OCI-LY7 (cell line): ENCODE measurements at regions not wholly inside any gene's neighbourhood (a gene's known extent, or its start where the extent isn't known, plus 50 kb on each side); places are given as distances from the start of the nearest gene placed in this dataset.

Experiments
- BruUV-seq: library from RNA; stranded (reverse); fragments of 400-500 nt; replicated peaks from 2 replicates; lab custom pipeline; 2021; lab: Mats Ljungman, UMichigan
- CTCF ChIA-PET: fragments of 300-600 bp; sonication (Branson Sonifier 250); formaldehyde crosslinking; loops from one replicate; lab custom pipeline; 2022; ENCODE audit warnings: antibody characterized with exemption; ENCODE audit not compliant: unreplicated experiment; lab: Charles Lee
- POLR2A ChIA-PET: fragments of 300-600 bp; sonication (Branson Sonifier 250); formaldehyde crosslinking; loops from one replicate; lab custom pipeline; 2022; ENCODE audit warnings: antibody characterized with exemption; lab: Charles Lee
- DNase-seq: peaks from one replicate; pipeline ENCODE4 v3.0.0-alpha.2; 2015; ENCODE audit warnings: low spot score
- H2AFZ ChIP-seq: fragments of 200-600 bp; sonication (generic), shearing (Covaris generic); 2 replicates; pipeline ENCODE4 v1.6.1; 2014; ENCODE audit warnings: mild to moderate bottlenecking, antibody characterized with exemption, low read length, moderate library complexity
- H3K27ac ChIP-seq: fragments of 200-600 bp; sonication (generic); 2 replicates; pipeline ENCODE4 v1.5.1; 2014; ENCODE audit warnings: mixed run types, low read depth, mild to moderate bottlenecking, moderate library complexity, low read length, inconsistent platforms; ENCODE audit not compliant: poor library complexity, severe bottlenecking
- H3K36me3 ChIP-seq: fragments of 200-600 bp; sonication (generic); 2 replicates; pipeline ENCODE4 v1.6.1; 2014; ENCODE audit warnings: mild to moderate bottlenecking, antibody characterized with exemption, low read length, moderate library complexity, mixed read lengths; ENCODE audit not compliant: insufficient read depth
- H3K4me1 ChIP-seq: fragments of 200-600 bp; sonication (generic); 2 replicates; pipeline ENCODE4 v1.5.1; 2014; ENCODE audit warnings: mild to moderate bottlenecking, low read length; ENCODE audit not compliant: insufficient read depth, poor library complexity, severe bottlenecking
- H3K4me2 ChIP-seq: fragments of 200-600 bp; sonication (generic); 2 replicates; pipeline ENCODE4 v1.6.1; 2014; ENCODE audit warnings: mild to moderate bottlenecking, low read length
- H3K4me3 ChIP-seq: fragments of 200-600 bp; sonication (generic); 2 replicates; pipeline ENCODE4 v1.5.1; 2014; ENCODE audit warnings: mild to moderate bottlenecking, low read depth, low read length; ENCODE audit not compliant: poor library complexity, severe bottlenecking
- H3K79me2 ChIP-seq: fragments of 200-600 bp; sonication (generic); 2 replicates; pipeline ENCODE4 v1.6.1; 2016; ENCODE audit warnings: low read depth, mild to moderate bottlenecking, low read length, moderate library complexity, mixed read lengths; ENCODE audit not compliant: insufficient read depth
- H3K9me2 ChIP-seq: fragments of 200-600 bp; sonication (generic); 2 replicates; pipeline ENCODE4 v1.6.1; 2016; ENCODE audit warnings: mild to moderate bottlenecking, low read length, mixed read lengths; ENCODE audit not compliant: insufficient read depth
- H3K9me3 ChIP-seq: fragments of 200-600 bp; sonication (generic); 2 replicates; pipeline ENCODE4 v1.6.1; 2014; ENCODE audit warnings: mild to moderate bottlenecking, mixed run types, low read length, mixed read lengths
- H4K20me1 ChIP-seq: fragments of 200-600 bp; sonication (generic); 2 replicates; pipeline ENCODE4 v1.6.1; 2014; ENCODE audit warnings: mild to moderate bottlenecking, antibody characterized with exemption, low read length, moderate library complexity, mixed read lengths; ENCODE audit not compliant: insufficient read depth
- CTCF ChIP-seq: fragments of 200-600 bp; sonication (generic); conservative IDR thresholded peaks from 2 replicates; pipeline ENCODE4 v1.5.1; 2014; ENCODE audit warnings: mild to moderate bottlenecking, antibody characterized with exemption, low read length, moderate library complexity, mixed read lengths
- EZH2phosphoT487 ChIP-seq: fragments of 200-600 bp; sonication (generic); IDR thresholded peaks from 2 replicates; pipeline ENCODE4 v1.6.1; 2018; ENCODE audit warnings: low read depth, borderline replicate concordance, mild to moderate bottlenecking, mixed run types, antibody characterized with exemption, low read length, moderate library complexity, mixed read lengths
- intact Hi-C: fragments of 100-400 bp; cut with micrococcal nuclease; formaldehyde crosslinking; loops from one replicate; pipeline ENCODE4 v1.10.0; 2022; ENCODE audit not compliant: unreplicated experiment

DNA sequence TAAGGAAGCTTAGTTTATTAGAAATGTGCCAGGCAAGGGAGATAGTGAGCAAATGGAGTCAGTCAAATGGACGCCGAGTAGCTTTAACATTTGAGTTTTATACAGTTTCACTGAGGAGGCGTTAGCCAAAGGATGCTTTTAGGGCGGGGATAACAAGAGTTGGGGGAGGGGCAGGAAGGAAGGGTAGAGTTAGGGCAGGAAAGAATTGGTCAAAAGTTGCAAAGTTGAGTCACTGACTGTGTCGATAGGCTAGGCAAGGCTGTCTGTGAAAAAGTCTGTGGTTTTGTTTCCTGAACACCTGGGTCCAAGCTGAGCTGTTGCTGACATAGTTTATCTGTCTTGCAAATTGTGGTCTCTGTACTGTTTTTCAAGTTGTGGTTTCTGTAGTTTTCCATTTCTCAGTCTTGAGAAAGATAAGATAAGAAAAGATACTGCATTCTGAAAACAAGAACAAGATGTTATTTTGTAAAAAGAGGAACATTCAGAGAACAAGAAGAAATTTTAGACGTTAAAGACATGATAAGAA, 62.6 kb upstream of the RESF1 start:
- no peaks in the 10 kb centered on the region for H3K9me2 ChIP-seq

GRCh38 chr12:31895449-31896150, 63.6 kb upstream of the RESF1 start:
- CTCF ChIA-PET = no interaction called here
- no TSS peak for BruUV-seq
- Histone ChIP-seq H3K79me2 (no peaks in the 10 kb centered on the region), H2AFZ (no peak overlapping the region), H3K4me2 (peak overlapping the region; percentile 72), H4K20me1 (no peaks in the 10 kb centered on the region), H3K36me3 (peaks cover 59% of the 10 kb centered on the region), H3K27ac (peak overlapping the region; percentile 96), H3K9me2 (no peaks in the 10 kb centered on the region), H3K4me3 (peak overlapping the region; percentile 46), H3K9me3 (peaks cover 92% of the 10 kb centered on the region), H3K4me1 (peaks cover 45% of the 10 kb centered on the region)
- TF ChIP-seq CTCF = no peak
- POLR2A ChIA-PET = interaction anchor here (0.5 to 2.7 kb wide), 15 partner anchors 9 to 376 kb away, joined by 3 to 12 read pairs (median 3); partner anchors contain the start of gene AMN1
- DNase-seq = peak; percentile 13
- intact Hi-C loops = loop anchor here (1.0 to 10.0 kb wide), 6 partner anchors 55 to 239 kb away; partner anchors contain the start of genes AMN1 and RESF1

More for the DNA sequence above, 62.6 kb upstream of the RESF1 start:
- POLR2A ChIA-PET = interaction anchor here (0.6 to 2.7 kb wide), 15 partner anchors 10 to 375 kb away, joined by 3 to 12 read pairs (median 3); partner anchors contain the start of gene AMN1
- BruUV-seq = no TSS peak
- CTCF ChIA-PET = no interaction called here
- peaks cover 51% of the 10 kb centered on the region for H3K36me3 ChIP-seq
- no peaks in the 10 kb centered on the region for H4K20me1 ChIP-seq
- H3K4me1 ChIP-seq = peaks cover 37% of the 10 kb centered on the region
- H3K27ac ChIP-seq = peak overlapping the region; percentile 96
- DNase-seq = peak; percentile 100
- H3K4me3 ChIP-seq = peak overlapping the region; percentile 54
- peaks cover 84% of the 10 kb centered on the region for H3K9me3 ChIP-seq
- intact Hi-C loops = loop anchor here (1.0 to 10.0 kb wide), 6 partner anchors 54 to 238 kb away; partner anchors contain the start of genes AMN1 and RESF1
- peak overlapping the region; percentile 72 for H3K4me2 ChIP-seq
- H3K79me2 ChIP-seq = no peaks in the 10 kb centered on the region
- TF ChIP-seq CTCF (no peak), EZH2phosphoT487 (no peak)
- peak overlapping the region; percentile 54; the same call in 1 of the 2 replicates for H2AFZ ChIP-seq
